Right kidney (tissue), 1 donor: ENCODE measurements at regions not wholly inside any gene's neighbourhood (a gene's known extent, or its start where the extent isn't known, plus 50 kb on each side); places are given as distances from the start of the nearest gene placed in this dataset.
"Not testable (repeated sequence)": the region's sequence is repeated elsewhere in the genome, so short reads cannot be mapped to it uniquely, and the experiment has no call there.

Experiments
- DNase-seq: peaks from one replicate; pipeline ENCODE4 v3.0.0-alpha.2; 2016

- no peak for DNase-seq
Observed at GRCh38 chr15:92705764-92706163, 50.2 kb upstream of the FAM174B start.

- DNase-seq: no peak
Observed at GRCh38 chr15:92706201-92706600, 50.6 kb upstream of the FAM174B start.

- DNase-seq: no peak
Observed at GRCh38 chr15:92707880-92708551, 52.4 kb upstream of the FAM174B start.

- no peak for DNase-seq
Observed at GRCh38 chr15:92708635-92709034, 53.1 kb upstream of the FAM174B start.

- no peak for DNase-seq
Observed at GRCh38 chr15:92709110-92709790, 53.7 kb upstream of the FAM174B start.

GRCh38 chr15:92711457-92711831 lies 55.9 kb upstream of the FAM174B start:
- no peak for DNase-seq

- no peak for DNase-seq
Observed at GRCh38 chr15:92714077-92714476, 58.5 kb upstream of the FAM174B start.

GRCh38 chr15:92714477-92715401 lies 59.2 kb upstream of the FAM174B start:
- peak; percentile 99 for DNase-seq

GRCh38 chr15:92715758-92716157 lies 60.2 kb upstream of the FAM174B start:
- no peak for DNase-seq

GRCh38 chr15:92719021-92719420 lies 63.4 kb upstream of the FAM174B start:
- DNase-seq: no peak

GRCh38 chr15:92724144-92724543 lies 68.6 kb upstream of the FAM174B start:
- no peak for DNase-seq

- DNase-seq: no peak
Observed at GRCh38 chr15:92725171-92725570, 69.6 kb upstream of the FAM174B start.

GRCh38 chr15:92728266-92728665 lies 72.7 kb upstream of the FAM174B start:
- no peak for DNase-seq

- DNase-seq: no peak
Observed at GRCh38 chr15:92733090-92733933, 77.7 kb upstream of the FAM174B start.

GRCh38 chr15:92733934-92734521 lies 78.5 kb upstream of the FAM174B start:
- peak; percentile 92 for DNase-seq

- not testable (repeated sequence) for DNase-seq
Observed at GRCh38 chr15:92739246-92739645, 83.7 kb upstream of the FAM174B start.

- no peak for DNase-seq
Observed at GRCh38 chr15:92745845-92746271, 90.3 kb upstream of the FAM174B start.

- no peak for DNase-seq
Observed at GRCh38 chr15:92747047-92747446, 91.5 kb upstream of the FAM174B start.

- DNase-seq: no peak
Observed at GRCh38 chr15:92749216-92749615, 93.6 kb upstream of the FAM174B start.

- DNase-seq: no peak
Observed at GRCh38 chr15:92749946-92750345, 94.4 kb upstream of the FAM174B start.

GRCh38 chr15:92751528-92751927 lies 96.0 kb upstream of the FAM174B start:
- DNase-seq: no peak

GRCh38 chr15:92753591-92753990 lies 98.0 kb upstream of the FAM174B start:
- DNase-seq: no peak
